HG02798 (cell line): ENCODE measurements at regions not wholly inside any gene's neighbourhood (a gene's known extent, or its start where the extent isn't known, plus 50 kb on each side); places are given as distances from the start of the nearest gene placed in this dataset.
"Not testable (repeated sequence)": the region's sequence is repeated elsewhere in the genome, so short reads cannot be mapped to it uniquely, and the experiment has no call there.

Experiments
- ATAC-seq: cut with Tn5 transposase; IDR thresholded peaks from one replicate; pipeline ENCODE4 v1.9.1; 2021; ENCODE audit warnings: mild to moderate bottlenecking; ENCODE audit not compliant: unreplicated experiment, poor library complexity

GRCh38 chr15:22519213-22519612 lies 60.5 kb downstream of the GOLGA6L22 start:
- peak; percentile 37 for ATAC-seq

GRCh38 chr15:22526537-22526936 lies 67.8 kb downstream of the GOLGA6L22 start:
- not testable (repeated sequence) for ATAC-seq

- not testable (repeated sequence) for ATAC-seq
Observed at GRCh38 chr15:22527016-22527415, 68.3 kb downstream of the GOLGA6L22 start.

GRCh38 chr15:22529200-22529599 lies 70.5 kb downstream of the GOLGA6L22 start:
- ATAC-seq, result not testable (repeated sequence)

GRCh38 chr15:22559701-22560100 lies 101.0 kb downstream of the GOLGA6L22 start:
- ATAC-seq, result not testable (repeated sequence)

- ATAC-seq, result not testable (repeated sequence)
Observed at GRCh38 chr15:22561716-22562115, 103.0 kb downstream of the GOLGA6L22 start.

GRCh38 chr15:22566510-22566909 lies 107.8 kb downstream of the GOLGA6L22 start:
- ATAC-seq, result not testable (repeated sequence)

- not testable (repeated sequence) for ATAC-seq
Observed at GRCh38 chr15:22569486-22569885, 110.8 kb downstream of the GOLGA6L22 start.

- not testable (repeated sequence) for ATAC-seq
Observed at GRCh38 chr15:22572152-22572735, 113.5 kb downstream of the GOLGA6L22 start.

- not testable (repeated sequence) for ATAC-seq
Observed at GRCh38 chr15:22572792-22573191, 114.1 kb downstream of the GOLGA6L22 start.

- ATAC-seq, result not testable (repeated sequence)
Observed at GRCh38 chr15:22577828-22578227, 119.1 kb downstream of the GOLGA6L22 start.

- not testable (repeated sequence) for ATAC-seq
Observed at GRCh38 chr15:22579213-22579612, 120.5 kb downstream of the GOLGA6L22 start.

- ATAC-seq, result not testable (repeated sequence)
Observed at GRCh38 chr15:22587391-22587790, 128.7 kb downstream of the GOLGA6L22 start.

- not testable (repeated sequence) for ATAC-seq
Observed at GRCh38 chr15:22598552-22598951, 139.8 kb downstream of the GOLGA6L22 start.

- not testable (repeated sequence) for ATAC-seq
Observed at GRCh38 chr15:22599526-22600320, 141.0 kb downstream of the GOLGA6L22 start.

GRCh38 chr15:22616976-22617375 lies 158.3 kb downstream of the GOLGA6L22 start:
- ATAC-seq, result not testable (repeated sequence)

GRCh38 chr15:22631789-22632188 lies 154.7 kb upstream of the NIPA1 start:
- ATAC-seq, result not testable (repeated sequence)

GRCh38 chr15:22639983-22640382 lies 146.5 kb upstream of the NIPA1 start:
- ATAC-seq, result not testable (repeated sequence)

- ATAC-seq, result not testable (repeated sequence)
Observed at GRCh38 chr15:22649458-22649857, 137.0 kb upstream of the NIPA1 start.

- ATAC-seq, result not testable (repeated sequence)
Observed at GRCh38 chr15:22651179-22651578, 135.3 kb upstream of the NIPA1 start.

GRCh38 chr15:22664294-22665058 lies 122.0 kb upstream of the NIPA1 start:
- ATAC-seq, result peak; percentile 89
